CD4-positive, alpha-beta memory T cell (primary cell): ENCODE measurements at regions not wholly inside any gene's neighbourhood (a gene's known extent, or its start where the extent isn't known, plus 50 kb on each side); places are given as distances from the start of the nearest gene placed in this dataset. TPM values are rescaled to one million over a fixed set of nuclear protein-coding genes. Genes with fewer than 3 reads are reported as not detected.

Experiments
- CTCF ChIA-PET: fragments of 350-600 bp; sonication (Branson Sonifier 250); formaldehyde crosslinking; loops from one replicate; lab custom pipeline; 2021; ENCODE audit warnings: inconsistent platforms; ENCODE audit not compliant: partially characterized antibody; lab: Charles Lee
- POLR2A ChIA-PET: fragments of 350-600 bp; sonication (Branson Sonifier 250); formaldehyde crosslinking; loops from one replicate; lab custom pipeline; 2021; ENCODE audit not compliant: partially characterized antibody; lab: Charles Lee
- DNase-seq, 5 donors: peaks; one replicate each; pipeline versions ENCODE4 v3.0.0 to v3.0.0-alpha.2; 2020 to 2022; ENCODE audit warnings: mixed read lengths in 1 of 5
- H3K27ac ChIP-seq: one replicate; pipeline ENCODE4 v1.7.0; 2013; ENCODE audit warnings: low read depth, low read length
- H3K27me3 ChIP-seq: 2 replicates; pipeline ENCODE4 v1.7.0; 2013; ENCODE audit warnings: mild to moderate bottlenecking, low read length, moderate library complexity; ENCODE audit not compliant: insufficient read depth
- H3K36me3 ChIP-seq: 2 replicates; pipeline ENCODE4 v1.7.0; 2013; ENCODE audit warnings: mild to moderate bottlenecking, low read length, moderate library complexity; ENCODE audit not compliant: insufficient read depth
- H3K4me1 ChIP-seq: 2 replicates; pipeline ENCODE4 v1.7.0; 2013; ENCODE audit warnings: mild to moderate bottlenecking, low read length, moderate library complexity; ENCODE audit not compliant: insufficient read depth
- H3K4me3 ChIP-seq, 2 donors: one replicate each; pipeline ENCODE4 v1.7.0; 2013; ENCODE audit warnings: low read length in 2 of 2, mild to moderate bottlenecking in 1 of 2
- H3K9me3 ChIP-seq, 2 donors: one replicate each; pipeline ENCODE4 v1.7.0; 2013; ENCODE audit warnings: low read length in 2 of 2, control low read depth in 1 of 2; ENCODE audit not compliant: control insufficient read depth in 1 of 2
- H3K27ac Mint-ChIP-seq, 7 donors: one replicate each; pipeline ENCODE4 v1.8.0; 2020 to 2021; ENCODE audit warnings: mixed read lengths in 7 of 7, mild to moderate bottlenecking in 6 of 7, inconsistent platforms in 3 of 7, moderate library complexity in 3 of 7
- H3K27me3 Mint-ChIP-seq, 2 donors: one replicate each; pipeline ENCODE4 v1.8.0; 2020 to 2021; ENCODE audit warnings: mixed read lengths in 2 of 2
- H3K36me3 Mint-ChIP-seq, 2 donors: one replicate each; pipeline ENCODE4 v1.8.0; 2020 to 2021; ENCODE audit warnings: mixed read lengths in 2 of 2, inconsistent platforms in 1 of 2, mild to moderate bottlenecking in 1 of 2
- H3K4me1 Mint-ChIP-seq, 4 donors: one replicate each; pipeline ENCODE4 v1.8.0; 2020 to 2021; ENCODE audit warnings: mixed read lengths in 4 of 4, mild to moderate bottlenecking in 1 of 4
- H3K4me3 Mint-ChIP-seq, 8 donors: one replicate each; pipeline ENCODE4 v1.8.0; 2020 to 2021; ENCODE audit warnings: mixed read lengths in 8 of 8, mild to moderate bottlenecking in 7 of 8, moderate library complexity in 6 of 8, inconsistent platforms in 3 of 8
- H3K9me3 Mint-ChIP-seq, 8 donors: one replicate each; pipeline ENCODE4 v1.8.0; 2020 to 2021; ENCODE audit warnings: mixed read lengths in 8 of 8, mild to moderate bottlenecking in 5 of 8, inconsistent platforms in 3 of 8, moderate library complexity in 1 of 8
- intact Hi-C: fragments of 100-400 bp; cut with micrococcal nuclease; formaldehyde crosslinking; loops from one replicate; pipeline ENCODE4 v1.15.1; 2023
- microRNA-seq: library from miRNA; unstranded; fragments of <30 nt; microRNA quantifications from one replicate; pipeline ENCODE4 v1.2.0, GENCODE V29; 2021; ENCODE audit warnings: borderline replicate concordance, borderline number of aligned reads, borderline microRNAs expressed, mixed read lengths

DNA sequence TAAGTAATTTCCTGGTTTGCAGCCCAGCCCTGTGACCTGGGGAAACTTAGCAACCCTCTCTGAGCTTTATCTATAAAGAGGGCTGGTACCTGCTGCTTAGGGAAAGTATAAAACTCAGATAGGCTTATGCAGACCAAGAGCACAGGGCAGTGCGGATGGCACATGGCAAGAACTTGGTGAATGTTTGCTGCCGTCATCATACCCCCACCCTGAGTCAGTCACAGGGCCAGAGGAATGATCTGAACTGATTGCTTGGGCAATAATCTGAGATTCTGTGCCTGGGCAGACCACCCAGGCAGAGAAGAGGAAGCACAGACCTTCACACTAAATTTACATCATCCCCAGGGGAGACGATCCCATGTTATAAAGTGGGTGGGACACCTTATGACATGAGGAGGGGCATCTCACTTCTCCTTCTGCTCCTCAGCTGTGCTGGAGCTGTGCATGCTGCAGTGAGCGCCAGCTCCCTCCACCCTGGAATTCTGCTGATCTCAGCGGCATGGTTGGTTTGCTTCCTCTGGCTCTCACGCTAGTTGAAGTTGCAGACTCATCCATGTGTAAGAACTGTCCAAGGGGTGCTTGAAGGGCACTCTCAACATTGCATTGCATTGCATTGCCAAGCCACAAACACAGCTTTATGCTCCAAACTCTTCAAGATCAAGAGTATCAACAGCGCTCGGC lies 197.1 kb downstream of the AJAP1 start:
- Histone ChIP-seq H3K4me3 (no peak overlapping the region), H3K36me3 (no peaks in the 10 kb centered on the region), H3K27me3 (no peaks in the 10 kb centered on the region), H3K9me3 (peaks cover 0 to 4% of the 10 kb centered on the region in 2 donors), H3K4me1 (no peaks in the 10 kb centered on the region), H3K27ac (no peak overlapping the region)
- ChIA-PET POLR2A (no interaction called here), CTCF (interaction anchor here (1.5 kb wide), 1 partner anchor 11 kb away, joined by 3 read pairs; no protein-coding TSS in a partner anchor)
- no peak overlapping the region for H3K27ac Mint-ChIP-seq
- no peaks in the 10 kb centered on the region for H3K36me3 Mint-ChIP-seq
- H3K9me3 Mint-ChIP-seq, result peaks cover 0 to 15% (median 0%) of the 10 kb centered on the region in 8 donors
- peaks cover 0 to 7% of the 10 kb centered on the region in 2 donors for H3K27me3 Mint-ChIP-seq
- H3K4me1 Mint-ChIP-seq, result no peaks in the 10 kb centered on the region
- intact Hi-C loops, result no loop called here
- no peak for DNase-seq
- H3K4me3 Mint-ChIP-seq, result no peak overlapping the region

- no peak overlapping the region for H3K27ac Mint-ChIP-seq
- CTCF ChIA-PET, result no interaction called here
- no peak for DNase-seq
- peaks cover 0 to 23% (median 0%) of the 10 kb centered on the region in 8 donors for H3K9me3 Mint-ChIP-seq
- POLR2A ChIA-PET, result no interaction called here
- no peak overlapping the region for H3K4me3 ChIP-seq
- H3K36me3 ChIP-seq, result no peaks in the 10 kb centered on the region
- peaks cover 0 to 4% of the 10 kb centered on the region in 2 donors for H3K9me3 ChIP-seq
- no peaks in the 10 kb centered on the region for H3K4me1 Mint-ChIP-seq
- H3K27ac ChIP-seq, result no peak overlapping the region
- peaks cover 0 to 7% of the 10 kb centered on the region in 2 donors for H3K27me3 Mint-ChIP-seq
- no peak overlapping the region for H3K4me3 Mint-ChIP-seq
- no peaks in the 10 kb centered on the region for H3K4me1 ChIP-seq
- H3K27me3 ChIP-seq, result no peaks in the 10 kb centered on the region
- intact Hi-C loops, result no loop called here
- no peaks in the 10 kb centered on the region for H3K36me3 Mint-ChIP-seq
These were observed 194.0 kb downstream of the AJAP1 start for GRCh38 chr1:4848431-4848830.

- H3K4me1 Mint-ChIP-seq, result no peaks in the 10 kb centered on the region
These were observed 193.3 kb downstream of the AJAP1 start for GRCh38 chr1:4847711-4848110.

More at GRCh38 chr1:4847711-4848110, 193.3 kb downstream of the AJAP1 start:
- no peak for DNase-seq
- CTCF ChIA-PET, result no interaction called here
- no peak overlapping the region for H3K27ac Mint-ChIP-seq
- peaks cover 0 to 23% (median 0%) of the 10 kb centered on the region in 8 donors for H3K9me3 Mint-ChIP-seq
- Histone ChIP-seq H3K36me3 (no peaks in the 10 kb centered on the region), H3K27me3 (no peaks in the 10 kb centered on the region), H3K4me1 (no peaks in the 10 kb centered on the region), H3K4me3 (no peak overlapping the region), H3K9me3 (peaks cover 0 to 4% of the 10 kb centered on the region in 2 donors), H3K27ac (no peak overlapping the region)
- peaks cover 0 to 7% of the 10 kb centered on the region in 2 donors for H3K27me3 Mint-ChIP-seq
- H3K4me3 Mint-ChIP-seq, result no peak overlapping the region
- POLR2A ChIA-PET, result no interaction called here
- H3K36me3 Mint-ChIP-seq, result no peaks in the 10 kb centered on the region
- intact Hi-C loops, result no loop called here

Small RNA genes in the stretch of these regions (microRNA-seq; reads per million reads assigned to microRNA genes)
- gene MIR4417, result not detected
